Thyroid gland (tissue), 4 donors: ENCODE measurements at regions not wholly inside any gene's neighbourhood (a gene's known extent, or its start where the extent isn't known, plus 50 kb on each side); places are given as distances from the start of the nearest gene placed in this dataset.

Source experiments
- DNase-seq, 2 donors: peaks; one replicate each; pipeline ENCODE4 v3.0.0-alpha.2; 2019
- H3K27ac ChIP-seq, 3 donors: fragments of 200-600 bp; sonication (generic); 1 replicate in 2 of 3; 2 replicates in 1 of 3; pipeline ENCODE4 v1.5.1; 2016 to 2019; ENCODE audit warnings: mild to moderate bottlenecking in 1 of 3, moderate library complexity in 1 of 3
- H3K27me3 ChIP-seq: fragments of 200-600 bp; sonication (generic); one replicate; pipeline ENCODE4 v1.5.1; 2019
- H3K36me3 ChIP-seq, 2 donors: fragments of 200-600 bp; sonication (generic); one replicate each; pipeline ENCODE4 v1.5.1; 2016 to 2019
- H3K4me1 ChIP-seq, 2 donors: fragments of 200-600 bp; sonication (generic); one replicate each; pipeline ENCODE4 v1.5.1; 2017 to 2019
- H3K4me3 ChIP-seq, 3 donors: fragments of 200-600 bp; sonication (generic); replicated peaks in 1 of 3; 1 replicate in 2 of 3; 2 replicates in 1 of 3; pipeline ENCODE4 v1.5.1; 2016; ENCODE audit warnings: mild to moderate bottlenecking in 1 of 3
- H3K9me3 ChIP-seq: fragments of 200-600 bp; sonication (generic); one replicate; pipeline ENCODE4 v1.5.1; 2017
- POLR2A ChIP-seq, 2 donors: fragments of 450-650 bp; IDR thresholded peaks; one replicate each; pipeline ENCODE4 v1.6.1; 2017; ENCODE audit warnings: antibody characterized with exemption in 2 of 2, mild to moderate bottlenecking in 2 of 2, moderate library complexity in 1 of 2
- WGBS, 2 donors: methylation state at CpG; one replicate each; pipeline ENCODE4 v1.1.5; 2017; 5-methylcytosine and 5-hydroxymethylcytosine counted together
- intact Hi-C: fragments of 100-400 bp; cut with DNase I; formaldehyde crosslinking; loops from one replicate; pipeline ENCODE4 v1.15.1; 2023
- TF ChIP-seq, protein P1 (sequence below), 6 experiments: fragments of 200-600 bp in 3 of 6; fragments of 450-650 bp in 3 of 6; sonication (generic) in 3 of 6; IDR thresholded peaks; one replicate each; pipeline ENCODE4 v1.5.1; 2016 to 2019; ENCODE audit warnings: antibody characterized with exemption in 6 of 6, mild to moderate bottlenecking in 2 of 6, inconsistent platforms in 1 of 6, moderate library complexity in 1 of 6

DNA sequence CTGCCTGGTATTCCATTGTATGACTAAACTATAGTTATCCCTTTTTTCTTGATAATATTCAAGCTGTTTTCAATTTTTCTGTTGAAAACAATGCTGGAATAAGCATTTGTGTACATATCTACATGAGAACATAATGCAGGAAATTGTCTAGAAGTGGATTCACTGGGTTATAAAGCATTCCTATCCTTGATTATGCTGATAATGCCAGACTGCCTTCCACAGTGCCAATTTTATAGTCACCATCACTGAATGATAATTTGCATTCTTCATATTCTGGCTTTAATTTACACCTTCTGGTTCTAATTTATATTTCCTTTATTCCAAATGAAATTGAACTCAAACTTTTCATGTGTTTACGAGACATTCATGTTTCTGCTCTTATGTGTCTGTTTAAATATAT, 651.0 kb upstream of the PLXNA2 start:
- Histone ChIP-seq H3K27me3 (no peaks in the 10 kb centered on the region), H3K27ac (no peak overlapping the region), H3K36me3 (no peaks in the 10 kb centered on the region), H3K9me3 (no peaks in the 10 kb centered on the region), H3K4me3 (no peak overlapping the region), H3K4me1 (no peaks in the 10 kb centered on the region)
- TF ChIP-seq, protein P1, sequence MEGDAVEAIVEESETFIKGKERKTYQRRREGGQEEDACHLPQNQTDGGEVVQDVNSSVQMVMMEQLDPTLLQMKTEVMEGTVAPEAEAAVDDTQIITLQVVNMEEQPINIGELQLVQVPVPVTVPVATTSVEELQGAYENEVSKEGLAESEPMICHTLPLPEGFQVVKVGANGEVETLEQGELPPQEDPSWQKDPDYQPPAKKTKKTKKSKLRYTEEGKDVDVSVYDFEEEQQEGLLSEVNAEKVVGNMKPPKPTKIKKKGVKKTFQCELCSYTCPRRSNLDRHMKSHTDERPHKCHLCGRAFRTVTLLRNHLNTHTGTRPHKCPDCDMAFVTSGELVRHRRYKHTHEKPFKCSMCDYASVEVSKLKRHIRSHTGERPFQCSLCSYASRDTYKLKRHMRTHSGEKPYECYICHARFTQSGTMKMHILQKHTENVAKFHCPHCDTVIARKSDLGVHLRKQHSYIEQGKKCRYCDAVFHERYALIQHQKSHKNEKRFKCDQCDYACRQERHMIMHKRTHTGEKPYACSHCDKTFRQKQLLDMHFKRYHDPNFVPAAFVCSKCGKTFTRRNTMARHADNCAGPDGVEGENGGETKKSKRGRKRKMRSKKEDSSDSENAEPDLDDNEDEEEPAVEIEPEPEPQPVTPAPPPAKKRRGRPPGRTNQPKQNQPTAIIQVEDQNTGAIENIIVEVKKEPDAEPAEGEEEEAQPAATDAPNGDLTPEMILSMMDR (IDR thresholded peaks at IDR 0.05), result no peak
- no peak for TF ChIP-seq POLR2A (IDR thresholded peaks at IDR 0.05)
- intact Hi-C loops, result no loop called here
- no peak for DNase-seq
- 88 to 94% methylated on average over 1 of the region's 1 CpG for WGBS, 2 donors

DNA sequence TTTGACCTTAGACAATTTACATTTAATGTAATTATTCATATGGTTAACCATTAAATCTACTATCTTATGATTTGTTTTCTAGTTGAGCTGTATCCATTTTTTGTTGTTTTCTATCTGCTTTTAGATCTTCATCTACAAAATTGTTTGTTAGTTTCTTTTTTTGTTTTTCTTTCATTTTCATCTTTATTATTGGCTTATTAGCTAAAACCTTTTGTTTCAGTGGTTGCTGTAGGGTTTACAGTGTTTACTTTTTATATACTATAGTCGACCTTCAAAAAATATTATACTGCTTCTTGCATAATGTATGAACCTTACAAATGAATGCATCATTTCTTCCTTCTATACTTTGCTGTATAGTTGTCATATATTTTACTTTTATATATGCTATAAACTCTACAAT, 651.6 kb upstream of the PLXNA2 start:
- Histone ChIP-seq H3K36me3 (no peaks in the 10 kb centered on the region), H3K4me3 (no peak overlapping the region), H3K9me3 (no peaks in the 10 kb centered on the region), H3K27ac (no peak overlapping the region), H3K27me3 (no peaks in the 10 kb centered on the region), H3K4me1 (no peaks in the 10 kb centered on the region)
- intact Hi-C loops, result no loop called here
- DNase-seq, result no peak
- 89 to 98% methylated on average over 1 of the region's 1 CpG for WGBS, 2 donors
- TF ChIP-seq, protein P1 (IDR thresholded peaks at IDR 0.05), result no peak
- no peak for TF ChIP-seq POLR2A (IDR thresholded peaks at IDR 0.05)

DNA sequence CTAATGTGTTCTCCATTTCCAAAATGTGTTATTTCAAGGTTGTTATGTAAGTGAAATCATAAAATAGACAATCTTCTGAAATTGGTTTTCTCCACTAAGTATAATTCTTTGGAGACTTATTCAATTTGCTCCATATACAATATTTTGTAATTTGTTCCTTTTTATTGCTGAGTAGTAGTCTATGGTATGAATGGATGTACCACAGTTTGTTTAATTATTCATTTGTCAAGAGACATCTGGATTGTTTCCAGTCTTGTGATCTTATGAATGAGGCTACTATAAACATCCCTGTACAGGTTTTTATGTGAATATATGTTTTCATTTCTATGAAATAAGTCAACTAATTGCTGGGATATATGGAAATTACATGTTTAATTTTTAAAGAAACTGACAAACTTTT, 652.6 kb upstream of the PLXNA2 start:
- no peaks in the 10 kb centered on the region for H3K4me1 ChIP-seq

DNA sequence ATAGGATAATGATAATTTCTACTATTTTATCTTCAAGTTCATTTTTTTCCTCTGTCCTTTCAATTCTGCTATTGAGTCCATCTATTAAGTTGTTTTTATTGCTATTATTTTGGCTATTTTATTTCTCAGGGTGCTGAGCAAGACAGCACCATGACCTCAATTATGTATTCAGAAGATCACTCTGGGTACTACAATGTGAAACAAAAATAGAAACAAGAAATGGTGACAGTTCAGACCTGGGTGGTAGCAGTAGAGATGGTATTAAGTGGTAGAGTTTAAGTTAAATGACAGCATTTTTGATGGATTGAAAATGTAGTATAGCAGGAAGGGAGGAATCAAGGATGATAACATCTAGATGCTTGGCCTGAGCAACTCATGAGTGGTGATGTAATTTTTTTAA, 655.3 kb upstream of the PLXNA2 start:
- no peak for TF ChIP-seq POLR2A (IDR thresholded peaks at IDR 0.05)

More for the DNA sequence above, 652.6 kb upstream of the PLXNA2 start:
- Histone ChIP-seq H3K27me3 (no peaks in the 10 kb centered on the region), H3K9me3 (no peaks in the 10 kb centered on the region), H3K4me3 (no peak overlapping the region), H3K27ac (no peak overlapping the region), H3K36me3 (no peaks in the 10 kb centered on the region)
- no peak for TF ChIP-seq POLR2A (IDR thresholded peaks at IDR 0.05)
- TF ChIP-seq, protein P1 (IDR thresholded peaks at IDR 0.05), result no peak
- DNase-seq, result no peak
- intact Hi-C loops, result no loop called here

DNA sequence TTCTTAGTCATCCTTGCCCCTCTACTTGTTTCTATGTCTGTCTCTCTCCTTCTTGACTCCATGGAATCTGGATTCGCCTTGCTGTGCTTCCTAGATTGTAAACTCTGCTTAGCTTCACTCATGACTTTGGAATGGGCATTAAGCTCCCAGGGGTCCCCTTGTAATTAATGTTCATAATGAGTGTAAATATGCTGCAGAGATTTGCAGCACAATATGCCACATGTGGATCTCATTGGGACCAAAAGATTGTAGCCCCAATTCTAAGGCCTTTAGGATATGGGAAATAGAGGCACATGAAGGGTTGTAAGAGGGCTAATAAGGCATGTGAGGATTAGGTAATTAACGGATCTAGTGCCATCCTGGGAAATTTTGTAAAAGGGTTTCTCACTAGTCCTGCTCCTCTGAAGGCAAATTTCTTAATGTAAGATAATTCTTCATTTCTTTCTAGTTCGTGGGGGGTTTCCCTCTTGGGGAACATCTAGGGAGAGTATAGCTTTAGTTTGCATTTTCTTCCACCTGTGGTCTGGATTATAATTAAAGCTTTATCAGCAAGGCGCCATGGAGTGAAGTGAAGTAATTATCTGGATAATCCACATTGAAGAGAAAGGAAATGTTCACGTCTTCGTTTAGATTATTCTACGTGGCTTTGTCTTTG, 659.2 kb upstream of the PLXNA2 start:
- no peak for TF ChIP-seq POLR2A (IDR thresholded peaks at IDR 0.05)
- TF ChIP-seq, protein P1 (IDR thresholded peaks at IDR 0.05), result no peak
- H3K27me3 ChIP-seq, result no peaks in the 10 kb centered on the region
- WGBS, 2 donors, result 86 to 91% methylated on average over 7 of the region's 7 CpGs
- H3K4me3 ChIP-seq, result no peak overlapping the region
- no peaks in the 10 kb centered on the region for H3K36me3 ChIP-seq
- intact Hi-C loops, result no loop called here
- no peak for DNase-seq
- H3K27ac ChIP-seq, result no peak overlapping the region
- H3K9me3 ChIP-seq, result no peaks in the 10 kb centered on the region
- no peaks in the 10 kb centered on the region for H3K4me1 ChIP-seq

More for the DNA sequence above, 655.3 kb upstream of the PLXNA2 start:
- intact Hi-C loops, result no loop called here
- H3K4me1 ChIP-seq, result no peaks in the 10 kb centered on the region
- H3K4me3 ChIP-seq, result no peak overlapping the region
- H3K27me3 ChIP-seq, result no peaks in the 10 kb centered on the region
- no peak overlapping the region for H3K27ac ChIP-seq
- H3K9me3 ChIP-seq, result no peaks in the 10 kb centered on the region
- no peaks in the 10 kb centered on the region for H3K36me3 ChIP-seq
- DNase-seq, result no peak

GRCh38 chr1:208907790-208908189, 663.6 kb upstream of the PLXNA2 start:
- no peaks in the 10 kb centered on the region for H3K4me1 ChIP-seq
- WGBS, 2 donors, result 71 to 77% methylated on average over 4 of the region's 4 CpGs
- no peak overlapping the region for H3K4me3 ChIP-seq
- TF ChIP-seq, protein P1 (IDR thresholded peaks at IDR 0.05), result no peak
- no peak for TF ChIP-seq POLR2A (IDR thresholded peaks at IDR 0.05)
- no peaks in the 10 kb centered on the region for H3K9me3 ChIP-seq
- no peak for DNase-seq
- intact Hi-C loops, result no loop called here
- H3K27me3 ChIP-seq, result no peaks in the 10 kb centered on the region
- H3K27ac ChIP-seq, result no peak overlapping the region
- no peaks in the 10 kb centered on the region for H3K36me3 ChIP-seq
